GM23338 (cell line): ENCODE measurements at regions not wholly inside any gene's neighbourhood (a gene's known extent, or its start where the extent isn't known, plus 50 kb on each side); places are given as distances from the start of the nearest gene placed in this dataset.
A peak's percentile ranks its signal among the peaks of the same experiment; 100 is the strongest.

Experiments
- CREB1 ChIP-seq: fragments of 250-450 bp; sonication (Bioruptor Pico); IDR thresholded peaks from 2 replicates; pipeline ENCODE4 v1.5.0; 2020; ENCODE audit warnings: low read depth, mild to moderate bottlenecking, moderate library complexity
- EZH2 ChIP-seq: fragments of 200-600 bp; sonication (generic); IDR thresholded peaks from one replicate; pipeline ENCODE4 v1.8.0; 2017; ENCODE audit warnings: antibody characterized with exemption, mild to moderate bottlenecking, low read depth; ENCODE audit not compliant: unreplicated experiment
- JUNB ChIP-seq: IDR thresholded peaks from one replicate; pipeline ENCODE4 v1.6.1; 2016; ENCODE audit warnings: antibody characterized with exemption; ENCODE audit not compliant: unreplicated experiment
- ZNF114 ChIP-seq: fragments of 250-450 bp; sonication (Bioruptor Pico); IDR thresholded peaks from 2 replicates; pipeline ENCODE4 v1.5.0; 2020; ENCODE audit warnings: mild to moderate bottlenecking, moderate library complexity
- TF ChIP-seq, protein P1 (sequence below), 2 experiments: fragments of 200-600 bp in 1 of 2; sonication (generic) in 1 of 2; conservative IDR thresholded peaks; 2 replicates each; pipeline versions ENCODE4 v1.5.1 to v1.6.1; 2016 to 2017; ENCODE audit warnings: antibody characterized with exemption in 2 of 2, low read depth in 2 of 2, mild to moderate bottlenecking in 2 of 2, moderate library complexity in 1 of 2
- TF ChIP-seq, protein P2 (sequence below): IDR thresholded peaks from one replicate; pipeline ENCODE4 v1.6.1; 2018; ENCODE audit warnings: antibody characterized with exemption; ENCODE audit not compliant: unreplicated experiment

DNA sequence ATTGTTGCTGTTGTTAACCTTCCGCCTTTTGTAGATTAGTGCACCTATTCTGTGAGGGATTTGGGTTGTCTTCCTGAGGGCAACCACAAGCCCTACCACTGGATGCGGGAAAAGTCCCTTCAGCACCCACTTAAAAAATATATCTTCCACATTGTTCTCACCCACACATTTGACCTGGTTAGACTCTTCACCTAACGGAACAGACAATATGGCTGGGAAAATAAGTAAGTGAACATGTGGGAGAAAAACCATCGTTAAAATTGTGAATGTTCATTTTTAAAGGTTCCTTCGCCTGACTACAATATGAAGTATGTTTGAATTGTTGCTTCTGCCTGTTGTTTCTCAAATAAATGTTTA lies 72.0 kb upstream of the MPEG1 start:
- TF ChIP-seq, protein P1, sequence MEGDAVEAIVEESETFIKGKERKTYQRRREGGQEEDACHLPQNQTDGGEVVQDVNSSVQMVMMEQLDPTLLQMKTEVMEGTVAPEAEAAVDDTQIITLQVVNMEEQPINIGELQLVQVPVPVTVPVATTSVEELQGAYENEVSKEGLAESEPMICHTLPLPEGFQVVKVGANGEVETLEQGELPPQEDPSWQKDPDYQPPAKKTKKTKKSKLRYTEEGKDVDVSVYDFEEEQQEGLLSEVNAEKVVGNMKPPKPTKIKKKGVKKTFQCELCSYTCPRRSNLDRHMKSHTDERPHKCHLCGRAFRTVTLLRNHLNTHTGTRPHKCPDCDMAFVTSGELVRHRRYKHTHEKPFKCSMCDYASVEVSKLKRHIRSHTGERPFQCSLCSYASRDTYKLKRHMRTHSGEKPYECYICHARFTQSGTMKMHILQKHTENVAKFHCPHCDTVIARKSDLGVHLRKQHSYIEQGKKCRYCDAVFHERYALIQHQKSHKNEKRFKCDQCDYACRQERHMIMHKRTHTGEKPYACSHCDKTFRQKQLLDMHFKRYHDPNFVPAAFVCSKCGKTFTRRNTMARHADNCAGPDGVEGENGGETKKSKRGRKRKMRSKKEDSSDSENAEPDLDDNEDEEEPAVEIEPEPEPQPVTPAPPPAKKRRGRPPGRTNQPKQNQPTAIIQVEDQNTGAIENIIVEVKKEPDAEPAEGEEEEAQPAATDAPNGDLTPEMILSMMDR (conservative IDR thresholded peaks at IDR 0.05; ENCODE audit: low read depth in 2 of 2) = peak in 1 of 2 experiments; percentile 20; a peak in 1 of 4 replicates
- TF ChIP-seq JUNB = no peak
- no peak for TF ChIP-seq ZNF114 (CRISPR knock-in tag)
- TF ChIP-seq EZH2 = no peak
- TF ChIP-seq, protein P2, sequence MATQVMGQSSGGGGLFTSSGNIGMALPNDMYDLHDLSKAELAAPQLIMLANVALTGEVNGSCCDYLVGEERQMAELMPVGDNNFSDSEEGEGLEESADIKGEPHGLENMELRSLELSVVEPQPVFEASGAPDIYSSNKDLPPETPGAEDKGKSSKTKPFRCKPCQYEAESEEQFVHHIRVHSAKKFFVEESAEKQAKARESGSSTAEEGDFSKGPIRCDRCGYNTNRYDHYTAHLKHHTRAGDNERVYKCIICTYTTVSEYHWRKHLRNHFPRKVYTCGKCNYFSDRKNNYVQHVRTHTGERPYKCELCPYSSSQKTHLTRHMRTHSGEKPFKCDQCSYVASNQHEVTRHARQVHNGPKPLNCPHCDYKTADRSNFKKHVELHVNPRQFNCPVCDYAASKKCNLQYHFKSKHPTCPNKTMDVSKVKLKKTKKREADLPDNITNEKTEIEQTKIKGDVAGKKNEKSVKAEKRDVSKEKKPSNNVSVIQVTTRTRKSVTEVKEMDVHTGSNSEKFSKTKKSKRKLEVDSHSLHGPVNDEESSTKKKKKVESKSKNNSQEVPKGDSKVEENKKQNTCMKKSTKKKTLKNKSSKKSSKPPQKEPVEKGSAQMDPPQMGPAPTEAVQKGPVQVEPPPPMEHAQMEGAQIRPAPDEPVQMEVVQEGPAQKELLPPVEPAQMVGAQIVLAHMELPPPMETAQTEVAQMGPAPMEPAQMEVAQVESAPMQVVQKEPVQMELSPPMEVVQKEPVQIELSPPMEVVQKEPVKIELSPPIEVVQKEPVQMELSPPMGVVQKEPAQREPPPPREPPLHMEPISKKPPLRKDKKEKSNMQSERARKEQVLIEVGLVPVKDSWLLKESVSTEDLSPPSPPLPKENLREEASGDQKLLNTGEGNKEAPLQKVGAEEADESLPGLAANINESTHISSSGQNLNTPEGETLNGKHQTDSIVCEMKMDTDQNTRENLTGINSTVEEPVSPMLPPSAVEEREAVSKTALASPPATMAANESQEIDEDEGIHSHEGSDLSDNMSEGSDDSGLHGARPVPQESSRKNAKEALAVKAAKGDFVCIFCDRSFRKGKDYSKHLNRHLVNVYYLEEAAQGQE = no peak
- no peak for TF ChIP-seq CREB1
